ENCODE measurements at regions not wholly inside any gene's neighbourhood (a gene's known extent, or its start where the extent isn't known, plus 50 kb on each side); places are given as distances from the start of the nearest gene placed in this dataset.

GRCh38 chr1:203934651-203935050, 73.3 kb downstream of the SNRPE start:
- TF ChIP-seq CTCF (IDR thresholded peaks at IDR 0.05) (no peak), EP300 (IDR thresholded peaks at IDR 0.05) (no peak)
